Liver (tissue), 3 donors: ENCODE measurements at regions not wholly inside any gene's neighbourhood (a gene's known extent, or its start where the extent isn't known, plus 50 kb on each side); places are given as distances from the start of the nearest gene placed in this dataset.

Source experiments
- JUND ChIP-seq, 2 donors: IDR thresholded peaks; 2 replicates each; pipeline ENCODE4 v1.6.1; 2016; ENCODE audit warnings: antibody characterized with exemption in 2 of 2
- RAD21 ChIP-seq, 2 donors: IDR thresholded peaks; 2 replicates each; pipeline ENCODE4 v1.6.1; 2016; ENCODE audit warnings: antibody characterized with exemption in 2 of 2, mild to moderate bottlenecking in 2 of 2
- TF ChIP-seq, protein P1 (sequence below): fragments of 150-350 bp; IDR thresholded peaks from 2 replicates; pipeline ENCODE4 v1.5.1; 2017; ENCODE audit warnings: improper control_type of control experiment, low read depth, low read length; ENCODE audit not compliant: missing input control
- TF ChIP-seq, protein P2 (sequence below): IDR thresholded peaks from 2 replicates; pipeline ENCODE4 v1.6.1; 2016; ENCODE audit warnings: antibody characterized with exemption
- donor health status: healthy.
- donor health status: healthy.

DNA sequence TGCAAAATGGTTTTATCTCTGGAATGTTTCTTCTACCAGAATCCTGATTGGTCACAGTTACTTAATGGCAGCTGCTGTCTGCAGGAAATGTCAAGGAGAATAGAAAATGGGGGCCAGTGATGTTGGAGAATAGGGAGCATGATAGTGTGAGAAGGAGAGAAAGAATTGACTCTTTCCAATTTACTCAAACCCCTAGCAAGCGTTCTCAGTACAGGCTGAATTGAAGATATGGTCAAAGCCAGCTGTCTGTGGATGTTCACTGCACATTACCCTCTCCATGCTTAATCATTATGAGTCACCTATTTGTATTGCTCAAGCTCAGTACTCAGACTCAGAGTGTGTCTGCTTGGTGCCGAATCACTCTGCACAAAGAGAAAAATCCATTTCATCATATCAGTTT, 57.8 kb upstream of the FAM47B start:
- TF ChIP-seq, protein P1, sequence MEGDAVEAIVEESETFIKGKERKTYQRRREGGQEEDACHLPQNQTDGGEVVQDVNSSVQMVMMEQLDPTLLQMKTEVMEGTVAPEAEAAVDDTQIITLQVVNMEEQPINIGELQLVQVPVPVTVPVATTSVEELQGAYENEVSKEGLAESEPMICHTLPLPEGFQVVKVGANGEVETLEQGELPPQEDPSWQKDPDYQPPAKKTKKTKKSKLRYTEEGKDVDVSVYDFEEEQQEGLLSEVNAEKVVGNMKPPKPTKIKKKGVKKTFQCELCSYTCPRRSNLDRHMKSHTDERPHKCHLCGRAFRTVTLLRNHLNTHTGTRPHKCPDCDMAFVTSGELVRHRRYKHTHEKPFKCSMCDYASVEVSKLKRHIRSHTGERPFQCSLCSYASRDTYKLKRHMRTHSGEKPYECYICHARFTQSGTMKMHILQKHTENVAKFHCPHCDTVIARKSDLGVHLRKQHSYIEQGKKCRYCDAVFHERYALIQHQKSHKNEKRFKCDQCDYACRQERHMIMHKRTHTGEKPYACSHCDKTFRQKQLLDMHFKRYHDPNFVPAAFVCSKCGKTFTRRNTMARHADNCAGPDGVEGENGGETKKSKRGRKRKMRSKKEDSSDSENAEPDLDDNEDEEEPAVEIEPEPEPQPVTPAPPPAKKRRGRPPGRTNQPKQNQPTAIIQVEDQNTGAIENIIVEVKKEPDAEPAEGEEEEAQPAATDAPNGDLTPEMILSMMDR: no peak
- TF ChIP-seq RAD21 (IDR thresholded peaks at IDR 0.05) (no peak), JUND (IDR thresholded peaks at IDR 0.05) (peak; percentile 15 to 64)
- TF ChIP-seq, protein P2, sequence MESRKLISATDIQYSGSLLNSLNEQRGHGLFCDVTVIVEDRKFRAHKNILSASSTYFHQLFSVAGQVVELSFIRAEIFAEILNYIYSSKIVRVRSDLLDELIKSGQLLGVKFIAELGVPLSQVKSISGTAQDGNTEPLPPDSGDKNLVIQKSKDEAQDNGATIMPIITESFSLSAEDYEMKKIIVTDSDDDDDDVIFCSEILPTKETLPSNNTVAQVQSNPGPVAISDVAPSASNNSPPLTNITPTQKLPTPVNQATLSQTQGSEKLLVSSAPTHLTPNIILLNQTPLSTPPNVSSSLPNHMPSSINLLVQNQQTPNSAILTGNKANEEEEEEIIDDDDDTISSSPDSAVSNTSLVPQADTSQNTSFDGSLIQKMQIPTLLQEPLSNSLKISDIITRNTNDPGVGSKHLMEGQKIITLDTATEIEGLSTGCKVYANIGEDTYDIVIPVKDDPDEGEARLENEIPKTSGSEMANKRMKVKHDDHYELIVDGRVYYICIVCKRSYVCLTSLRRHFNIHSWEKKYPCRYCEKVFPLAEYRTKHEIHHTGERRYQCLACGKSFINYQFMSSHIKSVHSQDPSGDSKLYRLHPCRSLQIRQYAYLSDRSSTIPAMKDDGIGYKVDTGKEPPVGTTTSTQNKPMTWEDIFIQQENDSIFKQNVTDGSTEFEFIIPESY: no peak
